Right ventricle myocardium superior (tissue), 1 donor: ENCODE measurements at regions not wholly inside any gene's neighbourhood (a gene's known extent, or its start where the extent isn't known, plus 50 kb on each side); places are given as distances from the start of the nearest gene placed in this dataset.
"Not testable (repeated sequence)": the region's sequence is repeated elsewhere in the genome, so short reads cannot be mapped to it uniquely, and the experiment has no call there.

Source experiments
- ATAC-seq: fragments of 200-7000 bp; cut with Tn5 transposase; one replicate; pipeline ENCODE4 v1.9.1; 2020; ENCODE audit warnings: mild to moderate bottlenecking; ENCODE audit not compliant: poor library complexity
- DNase-seq: peaks from one replicate; pipeline ENCODE4 v3.0.0-alpha.2; 2020
- intact Hi-C: fragments of 100-400 bp; cut with DNase I; formaldehyde crosslinking; loops from one replicate; pipeline ENCODE4 v1.11.2; 2022
- donor health status: DM: no; HTN: yes; CAD: no; lungs with severe emphysema.

- intact Hi-C loops, result no loop called here
- DNase-seq (no peak), ATAC-seq (no peak)
Measured at GRCh38 chr4:188992706-188993105, 853.5 kb downstream of the TRIML1 start.

- ATAC-seq (no peak), DNase-seq (no peak)
- intact Hi-C loops, result no loop called here
Measured at GRCh38 chr4:188993871-188994270, 854.6 kb downstream of the TRIML1 start.

- ATAC-seq, result no peak
- DNase-seq, result no peak
- intact Hi-C loops, result no loop called here
Measured at GRCh38 chr4:189001283-189001970, 862.2 kb downstream of the TRIML1 start.

- intact Hi-C loops, result no loop called here
- DNase-seq (no peak), ATAC-seq (no peak)
Measured at GRCh38 chr4:189001971-189002450, 862.8 kb downstream of the TRIML1 start.

- intact Hi-C loops, result no loop called here
- ATAC-seq (no peak), DNase-seq (no peak)
Measured at GRCh38 chr4:189002475-189002874, 863.2 kb downstream of the TRIML1 start.

GRCh38 chr4:189010452-189011217 is 871.4 kb downstream of the TRIML1 start:
- DNase-seq, intact Hi-C loops: not testable (repeated sequence)

GRCh38 chr4:189021831-189022230 is 882.6 kb downstream of the TRIML1 start:
- intact Hi-C loops, result no loop called here
- DNase-seq (no peak), ATAC-seq (no peak)

More at GRCh38 chr4:189010452-189011217, 871.4 kb downstream of the TRIML1 start:
- ATAC-seq, result not testable (repeated sequence)

GRCh38 chr4:189022440-189023035 is 883.3 kb downstream of the TRIML1 start:
- ATAC-seq (no peak), DNase-seq (no peak)
- intact Hi-C loops, result no loop called here

GRCh38 chr4:189029976-189030504 is 890.8 kb downstream of the TRIML1 start:
- no peak for ATAC-seq
- intact Hi-C loops, result no loop called here

GRCh38 chr4:189032606-189033338 is 893.5 kb downstream of the TRIML1 start:
- intact Hi-C loops, result no loop called here
- DNase-seq (no peak), ATAC-seq (no peak)

More at GRCh38 chr4:189029976-189030504, 890.8 kb downstream of the TRIML1 start:
- no peak for DNase-seq

- intact Hi-C loops, result no loop called here
- ATAC-seq (no peak), DNase-seq (no peak)
Measured at GRCh38 chr4:189033801-189034347, 894.6 kb downstream of the TRIML1 start.

- intact Hi-C loops, result no loop called here
- no peak for ATAC-seq
- DNase-seq, result no peak
Measured at GRCh38 chr4:189035091-189035490, 895.9 kb downstream of the TRIML1 start.

GRCh38 chr4:189035654-189036053 is 896.4 kb downstream of the TRIML1 start:
- DNase-seq (no peak), ATAC-seq (no peak)
- intact Hi-C loops, result no loop called here

GRCh38 chr4:189036906-189037305 is 897.7 kb downstream of the TRIML1 start:
- ATAC-seq, result no peak
- no peak for DNase-seq
- intact Hi-C loops, result no loop called here

GRCh38 chr4:189046642-189047041 is 894.0 kb upstream of the FRG1 start:
- intact Hi-C loops, result no loop called here
- no peak for ATAC-seq
- no peak for DNase-seq

GRCh38 chr4:189048119-189048518 is 892.6 kb upstream of the FRG1 start:
- no peak for DNase-seq
- intact Hi-C loops, result no loop called here
- no peak for ATAC-seq

GRCh38 chr4:189049682-189050081 is 891.0 kb upstream of the FRG1 start:
- intact Hi-C loops, result no loop called here
- ATAC-seq (no peak), DNase-seq (no peak)

GRCh38 chr4:189050643-189051042 is 890.0 kb upstream of the FRG1 start:
- DNase-seq (no peak), ATAC-seq (no peak)
- intact Hi-C loops, result no loop called here

GRCh38 chr4:189053621-189054020 is 887.1 kb upstream of the FRG1 start:
- DNase-seq (no peak), ATAC-seq (no peak)
- intact Hi-C loops, result no loop called here
